ENCODE measurements at regions not wholly inside any gene's neighbourhood (a gene's known extent, or its start where the extent isn't known, plus 50 kb on each side); places are given as distances from the start of the nearest gene placed in this dataset.

DNA sequence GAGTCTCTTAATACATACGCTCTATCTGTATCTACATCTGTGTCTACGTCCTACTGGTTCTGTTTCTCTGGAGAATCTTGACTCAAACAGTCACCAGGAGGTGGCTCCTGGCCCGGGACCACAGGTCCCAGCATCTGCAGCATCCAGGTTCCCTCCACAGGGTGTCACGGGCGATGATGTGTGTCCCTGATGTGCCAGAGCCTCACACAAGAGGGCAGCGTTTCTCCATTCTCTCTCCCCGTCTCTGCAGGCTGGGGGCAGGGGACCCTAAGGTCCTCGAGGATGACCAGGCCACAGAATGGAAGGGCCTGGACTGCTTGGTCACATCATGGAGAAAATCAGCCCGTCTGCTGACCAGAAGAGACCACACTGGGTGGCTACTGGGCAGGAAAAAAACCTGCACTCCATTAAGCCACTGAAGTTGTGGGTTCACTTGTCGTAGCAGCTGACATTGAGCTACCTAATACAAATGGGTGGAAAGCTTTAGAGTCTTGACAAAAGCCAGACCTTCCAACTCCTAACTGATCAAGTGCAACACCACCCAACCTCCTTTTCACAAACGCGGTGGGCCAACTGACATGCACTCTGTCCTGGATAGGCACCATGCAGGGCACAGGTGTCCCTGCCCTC is 392.5 kb downstream of the CTTN start:
- POLR2A ChIA-PET (ENCODE audit: partially characterized antibody): no interaction called here
- intact Hi-C loops (cut with micrococcal nuclease): no loop called here

GRCh38 chr11:70796648-70797227 is 398.4 kb downstream of the CTTN start:
- no peak overlapping the region for H3K27ac ChIP-seq (ENCODE audit: low read depth, low read length)
- H3K4me1 Mint-ChIP-seq: no peaks in the 10 kb centered on the region
- H3K9me3 ChIP-seq (ENCODE audit: control insufficient read depth in 1 of 2, low read length in 2 of 2): peaks cover 0 to 5% of the 10 kb centered on the region in 2 donors
- H3K36me3 Mint-ChIP-seq: no peaks in the 10 kb centered on the region
- H3K4me3 ChIP-seq (ENCODE audit: low read length in 2 of 2): no peak overlapping the region
- DNase-seq: no peak
- H3K27me3 Mint-ChIP-seq: peaks cover 0 to 1% of the 10 kb centered on the region in 2 donors
- no peaks in the 10 kb centered on the region for H3K4me1 ChIP-seq (ENCODE audit: insufficient read depth, low read length)
- ChIA-PET CTCF (ENCODE audit: partially characterized antibody) (interaction anchor here (1.2 kb wide), 1 partner anchor 18 kb away, joined by 4 read pairs; no protein-coding TSS in a partner anchor), POLR2A (ENCODE audit: partially characterized antibody) (no interaction called here)
- H3K9me3 Mint-ChIP-seq: peaks cover 6 to 53% (median 29%) of the 10 kb centered on the region in 8 donors
- no peak overlapping the region for H3K27ac Mint-ChIP-seq
- no peaks in the 10 kb centered on the region for H3K36me3 ChIP-seq (ENCODE audit: insufficient read depth, low read length)
- no peak overlapping the region for H3K4me3 Mint-ChIP-seq
- intact Hi-C loops (cut with micrococcal nuclease): no loop called here
- no peaks in the 10 kb centered on the region for H3K27me3 ChIP-seq (ENCODE audit: insufficient read depth, low read length)

More for the DNA sequence above, 392.5 kb downstream of the CTTN start:
- H3K27ac ChIP-seq (ENCODE audit: low read depth, low read length): no peak overlapping the region
- H3K9me3 ChIP-seq (ENCODE audit: control insufficient read depth in 1 of 2, low read length in 2 of 2): peaks cover 0 to 3% of the 10 kb centered on the region in 2 donors
- no peaks in the 10 kb centered on the region for H3K4me1 ChIP-seq (ENCODE audit: insufficient read depth, low read length)
- Mint-ChIP-seq H3K4me1 (no peaks in the 10 kb centered on the region), H3K27me3 (no peaks in the 10 kb centered on the region), H3K27ac (no peak overlapping the region), H3K4me3 (no peak overlapping the region), H3K36me3 (no peaks in the 10 kb centered on the region), H3K9me3 (peaks cover 0 to 40% (median 27%) of the 10 kb centered on the region in 8 donors)
- no peak for DNase-seq
- H3K36me3 ChIP-seq (ENCODE audit: insufficient read depth, low read length): no peaks in the 10 kb centered on the region
- no peak overlapping the region for H3K4me3 ChIP-seq (ENCODE audit: low read length in 2 of 2)
- CTCF ChIA-PET (ENCODE audit: partially characterized antibody): interaction anchor here (1.4 kb wide), 1 partner anchor 24 kb away, joined by 4 read pairs; no protein-coding TSS in a partner anchor
- no peaks in the 10 kb centered on the region for H3K27me3 ChIP-seq (ENCODE audit: insufficient read depth, low read length)

- H3K4me3 Mint-ChIP-seq: no peak overlapping the region
- H3K9me3 ChIP-seq (ENCODE audit: control insufficient read depth in 1 of 2, low read length in 2 of 2): peaks cover 0 to 5% of the 10 kb centered on the region in 2 donors
- ChIA-PET CTCF (ENCODE audit: partially characterized antibody) (interaction anchor here (1.1 kb wide), 1 partner anchor 17 kb away, joined by 3 read pairs; no protein-coding TSS in a partner anchor), POLR2A (ENCODE audit: partially characterized antibody) (no interaction called here)
- H3K4me1 Mint-ChIP-seq: no peaks in the 10 kb centered on the region
- no peaks in the 10 kb centered on the region for H3K27me3 ChIP-seq (ENCODE audit: insufficient read depth, low read length)
- intact Hi-C loops (cut with micrococcal nuclease): no loop called here
- H3K36me3 ChIP-seq (ENCODE audit: insufficient read depth, low read length): no peaks in the 10 kb centered on the region
- H3K9me3 Mint-ChIP-seq: peaks cover 6 to 38% (median 15%) of the 10 kb centered on the region in 8 donors
- DNase-seq: no peak
- H3K4me3 ChIP-seq (ENCODE audit: low read length in 2 of 2): no peak overlapping the region
- H3K27me3 Mint-ChIP-seq: peaks cover 0 to 1% of the 10 kb centered on the region in 2 donors
- no peak overlapping the region for H3K27ac Mint-ChIP-seq
- no peaks in the 10 kb centered on the region for H3K36me3 Mint-ChIP-seq
- H3K4me1 ChIP-seq (ENCODE audit: insufficient read depth, low read length): no peaks in the 10 kb centered on the region
- no peak overlapping the region for H3K27ac ChIP-seq (ENCODE audit: low read depth, low read length)
Observed at GRCh38 chr11:70798296-70798695, 400.0 kb downstream of the CTTN start.

GRCh38 chr11:70799386-70799785 is 401.1 kb downstream of the CTTN start:
- intact Hi-C loops (cut with micrococcal nuclease): no loop called here
- DNase-seq: no peak
- Histone ChIP-seq H3K36me3 (ENCODE audit: insufficient read depth, low read length) (no peaks in the 10 kb centered on the region), H3K4me1 (ENCODE audit: insufficient read depth, low read length) (no peaks in the 10 kb centered on the region), H3K27me3 (ENCODE audit: insufficient read depth, low read length) (no peaks in the 10 kb centered on the region), H3K9me3 (ENCODE audit: control insufficient read depth in 1 of 2, low read length in 2 of 2) (peaks cover 0 to 5% of the 10 kb centered on the region in 2 donors), H3K27ac (ENCODE audit: low read depth, low read length) (no peak overlapping the region), H3K4me3 (ENCODE audit: low read length in 2 of 2) (no peak overlapping the region)
- peaks cover 0 to 28% (median 6%) of the 10 kb centered on the region in 8 donors for H3K9me3 Mint-ChIP-seq
- H3K27ac Mint-ChIP-seq: no peak overlapping the region
- no peaks in the 10 kb centered on the region for H3K4me1 Mint-ChIP-seq
- H3K4me3 Mint-ChIP-seq: no peak overlapping the region
- POLR2A ChIA-PET (ENCODE audit: partially characterized antibody): no interaction called here
- H3K27me3 Mint-ChIP-seq: peaks cover 0 to 1% of the 10 kb centered on the region in 2 donors
- no peaks in the 10 kb centered on the region for H3K36me3 Mint-ChIP-seq
- CTCF ChIA-PET (ENCODE audit: partially characterized antibody): interaction anchor here (0.6 to 1.1 kb wide), 2 partner anchors 15 to 76 kb away, joined by 3 read pairs; no protein-coding TSS in a partner anchor

- Mint-ChIP-seq H3K27me3 (peaks cover 0 to 1% of the 10 kb centered on the region in 2 donors), H3K27ac (peak overlapping the region in 1 of 7 donors; percentile 31), H3K4me3 (no peak overlapping the region), H3K36me3 (no peaks in the 10 kb centered on the region), H3K9me3 (peaks cover 0 to 7% (median under 1%) of the 10 kb centered on the region in 8 donors), H3K4me1 (no peaks in the 10 kb centered on the region)
- DNase-seq: no peak
- intact Hi-C loops (cut with micrococcal nuclease): no loop called here
- H3K27me3 ChIP-seq (ENCODE audit: insufficient read depth, low read length): no peaks in the 10 kb centered on the region
- no peak overlapping the region for H3K4me3 ChIP-seq (ENCODE audit: low read length in 2 of 2)
- H3K9me3 ChIP-seq (ENCODE audit: control insufficient read depth in 1 of 2, low read length in 2 of 2): no peaks in the 10 kb centered on the region
- H3K36me3 ChIP-seq (ENCODE audit: insufficient read depth, low read length): no peaks in the 10 kb centered on the region
- ChIA-PET POLR2A (ENCODE audit: partially characterized antibody) (no interaction called here), CTCF (ENCODE audit: partially characterized antibody) (no interaction called here)
- H3K27ac ChIP-seq (ENCODE audit: low read depth, low read length): no peak overlapping the region
- H3K4me1 ChIP-seq (ENCODE audit: insufficient read depth, low read length): no peaks in the 10 kb centered on the region
Observed at GRCh38 chr11:70802185-70802584, 403.9 kb downstream of the CTTN start.

- no peaks in the 10 kb centered on the region for H3K36me3 Mint-ChIP-seq
- no peak overlapping the region for H3K27ac Mint-ChIP-seq
- H3K27me3 ChIP-seq (ENCODE audit: insufficient read depth, low read length): no peaks in the 10 kb centered on the region
- DNase-seq: no peak
- H3K9me3 Mint-ChIP-seq: peaks cover 0 to 2% (median 0%) of the 10 kb centered on the region in 8 donors
- H3K9me3 ChIP-seq (ENCODE audit: control insufficient read depth in 1 of 2, low read length in 2 of 2): no peaks in the 10 kb centered on the region
- ChIA-PET POLR2A (ENCODE audit: partially characterized antibody) (no interaction called here), CTCF (ENCODE audit: partially characterized antibody) (no interaction called here)
- H3K4me3 Mint-ChIP-seq: no peak overlapping the region
- no peak overlapping the region for H3K4me3 ChIP-seq (ENCODE audit: low read length in 2 of 2)
- intact Hi-C loops (cut with micrococcal nuclease): no loop called here
- no peaks in the 10 kb centered on the region for H3K4me1 Mint-ChIP-seq
- H3K27me3 Mint-ChIP-seq: peaks cover 0 to 1% of the 10 kb centered on the region in 2 donors
- H3K27ac ChIP-seq (ENCODE audit: low read depth, low read length): no peak overlapping the region
- H3K36me3 ChIP-seq (ENCODE audit: insufficient read depth, low read length): no peaks in the 10 kb centered on the region
- H3K4me1 ChIP-seq (ENCODE audit: insufficient read depth, low read length): no peaks in the 10 kb centered on the region
Observed at GRCh38 chr11:70804139-70804837, 406.0 kb downstream of the CTTN start.

DNA sequence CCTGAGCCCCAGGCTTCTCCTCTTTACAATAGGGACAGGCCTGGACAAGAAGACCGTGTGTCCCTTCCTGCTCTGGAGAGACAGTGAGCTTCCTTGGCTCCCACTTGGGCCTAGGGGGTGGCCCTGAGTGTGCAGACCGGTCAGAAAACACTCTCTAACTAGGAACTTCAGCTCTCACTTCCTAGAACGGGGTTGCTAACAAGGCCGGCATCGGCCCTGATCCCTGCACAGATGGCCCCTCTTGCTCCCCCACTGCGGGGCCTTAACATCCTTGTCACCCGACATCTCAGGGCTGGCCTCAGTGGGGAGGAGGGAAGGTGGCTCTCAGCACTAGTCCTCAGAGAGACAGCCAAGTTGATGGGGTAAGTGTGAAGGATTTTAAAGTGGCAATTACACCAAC is 406.9 kb downstream of the CTTN start:
- DNase-seq: no peak
- H3K36me3 Mint-ChIP-seq: no peaks in the 10 kb centered on the region
- peaks cover 0 to 1% of the 10 kb centered on the region in 2 donors for H3K27me3 Mint-ChIP-seq
- ChIA-PET POLR2A (ENCODE audit: partially characterized antibody) (no interaction called here), CTCF (ENCODE audit: partially characterized antibody) (interaction anchor here (1.2 kb wide), 1 partner anchor 10 kb away, joined by 3 read pairs; no protein-coding TSS in a partner anchor)
- peaks cover 0 to 2% (median 0%) of the 10 kb centered on the region in 8 donors for H3K9me3 Mint-ChIP-seq
- no peaks in the 10 kb centered on the region for H3K27me3 ChIP-seq (ENCODE audit: insufficient read depth, low read length)
- no peaks in the 10 kb centered on the region for H3K4me1 ChIP-seq (ENCODE audit: insufficient read depth, low read length)
- no peak overlapping the region for H3K4me3 ChIP-seq (ENCODE audit: low read length in 2 of 2)
- intact Hi-C loops (cut with micrococcal nuclease): no loop called here
- H3K27ac Mint-ChIP-seq: no peak overlapping the region
- H3K4me1 Mint-ChIP-seq: no peaks in the 10 kb centered on the region
- no peak overlapping the region for H3K4me3 Mint-ChIP-seq
- H3K27ac ChIP-seq (ENCODE audit: low read depth, low read length): no peak overlapping the region
- no peaks in the 10 kb centered on the region for H3K36me3 ChIP-seq (ENCODE audit: insufficient read depth, low read length)
- H3K9me3 ChIP-seq (ENCODE audit: control insufficient read depth in 1 of 2, low read length in 2 of 2): no peaks in the 10 kb centered on the region

Data from CD4-positive, alpha-beta memory T cell (primary cell).